Activated T-cell treated with anti-CD3 and anti-CD28 coated beads for 4 hours (primary cell): ENCODE measurements at regions not wholly inside any gene's neighbourhood (a gene's known extent, or its start where the extent isn't known, plus 50 kb on each side); places are given as distances from the start of the nearest gene placed in this dataset.
"Not testable (repeated sequence)": the region's sequence is repeated elsewhere in the genome, so short reads cannot be mapped to it uniquely, and the experiment has no call there.

Experiments used
- DNase-seq: peaks from one replicate; pipeline ENCODE4 v3.0.0-alpha.2; 2020

GRCh38 chr11:86166287-86166686 is 78.3 kb upstream of the EED start:
- DNase-seq = not testable (repeated sequence)

- DNase-seq = no peak
Measured at GRCh38 chr11:86164106-86164505, 80.4 kb upstream of the EED start.

- DNase-seq = not testable (repeated sequence)
Measured at GRCh38 chr11:86163221-86163876, 81.2 kb upstream of the EED start.

GRCh38 chr11:86162239-86162638 is 82.3 kb upstream of the EED start:
- no peak for DNase-seq

- no peak for DNase-seq
Measured at GRCh38 chr11:86161837-86162236, 82.7 kb upstream of the EED start.

GRCh38 chr11:86161336-86161735 is 83.2 kb upstream of the EED start:
- no peak for DNase-seq

GRCh38 chr11:86160541-86161149 is 83.9 kb upstream of the EED start:
- no peak for DNase-seq

GRCh38 chr11:86159581-86159891 is 85.0 kb upstream of the EED start:
- DNase-seq = no peak

GRCh38 chr11:86158704-86159580 is 85.6 kb upstream of the EED start:
- no peak for DNase-seq

- no peak for DNase-seq
Measured at GRCh38 chr11:86157797-86158378, 86.7 kb upstream of the EED start.

GRCh38 chr11:86156397-86156955 is 87.6 kb upstream of the PICALM start:
- DNase-seq = no peak

- no peak for DNase-seq
Measured at GRCh38 chr11:86155200-86155844, 86.4 kb upstream of the PICALM start.

GRCh38 chr11:86153439-86153838 is 84.6 kb upstream of the PICALM start:
- DNase-seq = no peak

GRCh38 chr11:86152901-86153300 is 84.0 kb upstream of the PICALM start:
- DNase-seq = no peak

- DNase-seq = no peak
Measured at GRCh38 chr11:86152006-86152862, 83.3 kb upstream of the PICALM start.

GRCh38 chr11:86151174-86152005 is 82.5 kb upstream of the PICALM start:
- DNase-seq = no peak

GRCh38 chr11:86150847-86151173 is 81.9 kb upstream of the PICALM start:
- DNase-seq = no peak

GRCh38 chr11:86149792-86150191 is 80.9 kb upstream of the PICALM start:
- DNase-seq = no peak

GRCh38 chr11:86148345-86148747 is 79.5 kb upstream of the PICALM start:
- no peak for DNase-seq

- no peak for DNase-seq
Measured at GRCh38 chr11:86147004-86147403, 78.1 kb upstream of the PICALM start.
